Activated T-helper 2 cell treated with anti-CD3 and anti-CD28 coated beads, Interferon-gamma antibody, Interleukin-2, Interleukin-4, amounts not matched to agents 10 μg/mL and 5 μg/mL and 100 μg/mL, durations not matched to agents 14 hours and 24 hours and 36 hours (primary cell): ENCODE measurements at regions not wholly inside any gene's neighbourhood (a gene's known extent, or its start where the extent isn't known, plus 50 kb on each side); places are given as distances from the start of the nearest gene placed in this dataset.

Experiments used
- DNase-seq: peaks from one replicate; pipeline ENCODE4 v3.0.0; 2021; ENCODE audit warnings: low spot score
- H3K27ac Mint-ChIP-seq: one replicate; pipeline ENCODE4 v1.8.0; 2021; ENCODE audit warnings: mixed read lengths
- H3K27me3 Mint-ChIP-seq: one replicate; pipeline ENCODE4 v1.8.0; 2021; ENCODE audit warnings: low read depth, mixed read lengths
- H3K36me3 Mint-ChIP-seq: one replicate; pipeline ENCODE4 v1.8.0; 2021; ENCODE audit warnings: low read depth, mixed read lengths
- H3K4me1 Mint-ChIP-seq: one replicate; pipeline ENCODE4 v1.8.0; 2021; ENCODE audit warnings: low read depth, mixed read lengths
- H3K4me3 Mint-ChIP-seq: one replicate; pipeline ENCODE4 v1.8.0; 2021; ENCODE audit warnings: low read depth, mild to moderate bottlenecking, moderate library complexity, mixed read lengths
- H3K9me3 Mint-ChIP-seq: one replicate; pipeline ENCODE4 v1.8.0; 2021; ENCODE audit warnings: mixed read lengths
- intact Hi-C: fragments of 100-400 bp; cut with micrococcal nuclease; formaldehyde crosslinking; loops from one replicate; pipeline ENCODE4 v1.15.1; 2023

GRCh38 chr1:217274927-217275654 lies 355.8 kb downstream of the GPATCH2 start:
- no peaks in the 10 kb centered on the region for H3K36me3 Mint-ChIP-seq
- H3K9me3 Mint-ChIP-seq, result no peaks in the 10 kb centered on the region
- H3K27me3 Mint-ChIP-seq, result no peaks in the 10 kb centered on the region
- no peak for DNase-seq
- H3K27ac Mint-ChIP-seq, result no peak overlapping the region
- H3K4me1 Mint-ChIP-seq, result no peaks in the 10 kb centered on the region
- intact Hi-C loops, result no loop called here
- H3K4me3 Mint-ChIP-seq, result no peak overlapping the region

GRCh38 chr1:217274416-217274815 lies 356.5 kb downstream of the GPATCH2 start:
- Mint-ChIP-seq H3K4me1 (no peaks in the 10 kb centered on the region), H3K27me3 (no peaks in the 10 kb centered on the region), H3K9me3 (no peaks in the 10 kb centered on the region), H3K36me3 (no peaks in the 10 kb centered on the region), H3K4me3 (no peak overlapping the region), H3K27ac (no peak overlapping the region)
- intact Hi-C loops, result no loop called here
- DNase-seq, result no peak

- H3K27me3 Mint-ChIP-seq, result no peaks in the 10 kb centered on the region
- no peaks in the 10 kb centered on the region for H3K9me3 Mint-ChIP-seq
- H3K36me3 Mint-ChIP-seq, result no peaks in the 10 kb centered on the region
- H3K4me3 Mint-ChIP-seq, result no peak overlapping the region
- H3K27ac Mint-ChIP-seq, result no peak overlapping the region
- no peaks in the 10 kb centered on the region for H3K4me1 Mint-ChIP-seq
- DNase-seq, result no peak
- intact Hi-C loops, result no loop called here
Observed at GRCh38 chr1:217273866-217274265, 357.0 kb downstream of the GPATCH2 start.

- no peaks in the 10 kb centered on the region for H3K4me1 Mint-ChIP-seq
- H3K9me3 Mint-ChIP-seq, result no peaks in the 10 kb centered on the region
- DNase-seq, result no peak
- no peak overlapping the region for H3K27ac Mint-ChIP-seq
- intact Hi-C loops, result no loop called here
- H3K36me3 Mint-ChIP-seq, result no peaks in the 10 kb centered on the region
- H3K4me3 Mint-ChIP-seq, result no peak overlapping the region
- no peaks in the 10 kb centered on the region for H3K27me3 Mint-ChIP-seq
Observed at GRCh38 chr1:217272385-217272784, 358.5 kb downstream of the GPATCH2 start.

- Mint-ChIP-seq H3K36me3 (no peaks in the 10 kb centered on the region), H3K4me1 (no peaks in the 10 kb centered on the region), H3K4me3 (no peak overlapping the region), H3K27me3 (no peaks in the 10 kb centered on the region), H3K9me3 (no peaks in the 10 kb centered on the region), H3K27ac (no peak overlapping the region)
- intact Hi-C loops, result no loop called here
- DNase-seq, result no peak
Observed at GRCh38 chr1:217270101-217270500, 360.8 kb downstream of the GPATCH2 start.

- Mint-ChIP-seq H3K4me3 (no peak overlapping the region), H3K4me1 (no peaks in the 10 kb centered on the region), H3K36me3 (no peaks in the 10 kb centered on the region), H3K27ac (no peak overlapping the region), H3K9me3 (no peaks in the 10 kb centered on the region), H3K27me3 (no peaks in the 10 kb centered on the region)
- DNase-seq, result no peak
- intact Hi-C loops, result no loop called here
Observed at GRCh38 chr1:217268058-217268457, 362.8 kb downstream of the GPATCH2 start.

- no peaks in the 10 kb centered on the region for H3K9me3 Mint-ChIP-seq
- DNase-seq, result no peak
- intact Hi-C loops, result no loop called here
- no peaks in the 10 kb centered on the region for H3K27me3 Mint-ChIP-seq
- H3K27ac Mint-ChIP-seq, result no peak overlapping the region
- H3K36me3 Mint-ChIP-seq, result no peaks in the 10 kb centered on the region
- H3K4me1 Mint-ChIP-seq, result no peaks in the 10 kb centered on the region
- no peak overlapping the region for H3K4me3 Mint-ChIP-seq
Observed at GRCh38 chr1:217261636-217262035, 369.3 kb downstream of the GPATCH2 start.

- Mint-ChIP-seq H3K4me1 (no peaks in the 10 kb centered on the region), H3K27ac (no peak overlapping the region), H3K36me3 (no peaks in the 10 kb centered on the region), H3K9me3 (no peaks in the 10 kb centered on the region), H3K27me3 (no peaks in the 10 kb centered on the region), H3K4me3 (no peak overlapping the region)
- DNase-seq, result no peak
- intact Hi-C loops, result no loop called here
Observed at GRCh38 chr1:217260676-217261075, 370.2 kb downstream of the GPATCH2 start.

- H3K9me3 Mint-ChIP-seq, result no peaks in the 10 kb centered on the region
- no peak for DNase-seq
- H3K36me3 Mint-ChIP-seq, result no peaks in the 10 kb centered on the region
- no peak overlapping the region for H3K4me3 Mint-ChIP-seq
- no peak overlapping the region for H3K27ac Mint-ChIP-seq
- H3K27me3 Mint-ChIP-seq, result no peaks in the 10 kb centered on the region
- no peaks in the 10 kb centered on the region for H3K4me1 Mint-ChIP-seq
- intact Hi-C loops, result no loop called here
Observed at GRCh38 chr1:217253985-217254384, 376.9 kb downstream of the GPATCH2 start.

GRCh38 chr1:217253351-217253750 lies 377.5 kb downstream of the GPATCH2 start:
- Mint-ChIP-seq H3K4me1 (no peaks in the 10 kb centered on the region), H3K27ac (no peak overlapping the region), H3K4me3 (no peak overlapping the region), H3K36me3 (no peaks in the 10 kb centered on the region), H3K27me3 (no peaks in the 10 kb centered on the region), H3K9me3 (no peaks in the 10 kb centered on the region)
- no peak for DNase-seq
- intact Hi-C loops, result no loop called here

- Mint-ChIP-seq H3K36me3 (no peaks in the 10 kb centered on the region), H3K27me3 (no peaks in the 10 kb centered on the region), H3K9me3 (no peaks in the 10 kb centered on the region), H3K4me3 (no peak overlapping the region), H3K4me1 (no peaks in the 10 kb centered on the region), H3K27ac (no peak overlapping the region)
- intact Hi-C loops, result no loop called here
- no peak for DNase-seq
Observed at GRCh38 chr1:217251121-217251520, 379.8 kb downstream of the GPATCH2 start.

- H3K36me3 Mint-ChIP-seq, result no peaks in the 10 kb centered on the region
- no peak overlapping the region for H3K27ac Mint-ChIP-seq
- no peaks in the 10 kb centered on the region for H3K27me3 Mint-ChIP-seq
- DNase-seq, result no peak
- H3K9me3 Mint-ChIP-seq, result no peaks in the 10 kb centered on the region
- no peaks in the 10 kb centered on the region for H3K4me1 Mint-ChIP-seq
- intact Hi-C loops, result no loop called here
- H3K4me3 Mint-ChIP-seq, result no peak overlapping the region
Observed at GRCh38 chr1:217249857-217250256, 381.0 kb downstream of the GPATCH2 start.

GRCh38 chr1:217244971-217245370 lies 385.9 kb downstream of the GPATCH2 start:
- no peaks in the 10 kb centered on the region for H3K36me3 Mint-ChIP-seq
- H3K4me1 Mint-ChIP-seq, result no peaks in the 10 kb centered on the region
- no peak overlapping the region for H3K4me3 Mint-ChIP-seq
- DNase-seq, result no peak
- intact Hi-C loops, result no loop called here
- no peaks in the 10 kb centered on the region for H3K9me3 Mint-ChIP-seq
- H3K27me3 Mint-ChIP-seq, result no peaks in the 10 kb centered on the region
- no peak overlapping the region for H3K27ac Mint-ChIP-seq

GRCh38 chr1:217240656-217241055 lies 390.2 kb downstream of the GPATCH2 start:
- no peaks in the 10 kb centered on the region for H3K9me3 Mint-ChIP-seq
- no peaks in the 10 kb centered on the region for H3K27me3 Mint-ChIP-seq
- intact Hi-C loops, result no loop called here
- no peak for DNase-seq
- H3K4me3 Mint-ChIP-seq, result no peak overlapping the region
- H3K36me3 Mint-ChIP-seq, result no peaks in the 10 kb centered on the region
- H3K4me1 Mint-ChIP-seq, result no peaks in the 10 kb centered on the region
- H3K27ac Mint-ChIP-seq, result no peak overlapping the region
